GM19463 (cell line): ENCODE measurements at regions not wholly inside any gene's neighbourhood (a gene's known extent, or its start where the extent isn't known, plus 50 kb on each side); places are given as distances from the start of the nearest gene placed in this dataset.
A peak's percentile ranks its signal among the peaks of the same experiment; 100 is the strongest.
"Not testable (repeated sequence)": the region's sequence is repeated elsewhere in the genome, so short reads cannot be mapped to it uniquely, and the experiment has no call there.

ENCODE experiments used
- ATAC-seq: cut with Tn5 transposase; IDR thresholded peaks from one replicate; pipeline ENCODE4 v1.9.1; 2021; ENCODE audit warnings: mild to moderate bottlenecking, moderate library complexity; ENCODE audit not compliant: unreplicated experiment

GRCh38 chr5:145467446-145467845, 367.7 kb downstream of the PRELID2 start:
- ATAC-seq = no peak

DNA sequence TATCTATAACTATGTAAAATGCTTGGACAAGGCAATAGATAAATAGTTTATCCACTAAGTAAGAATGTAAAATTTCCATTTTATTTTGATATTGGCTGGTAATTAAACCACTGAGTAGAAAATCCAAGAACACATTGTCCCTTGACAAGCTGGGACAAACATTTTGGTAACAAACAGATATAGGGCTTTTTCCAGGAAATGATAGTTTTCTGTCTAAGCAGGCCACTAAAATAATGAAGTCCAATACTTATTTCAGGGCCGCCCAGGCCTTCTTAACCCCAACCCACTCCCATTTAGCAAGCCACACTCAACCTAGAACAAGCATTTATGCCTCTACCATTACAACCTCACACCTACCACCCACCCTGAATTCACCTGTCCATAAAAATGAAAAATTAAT, 368.6 kb downstream of the PRELID2 start:
- no peak for ATAC-seq

GRCh38 chr5:145465474-145466263, 369.5 kb downstream of the PRELID2 start:
- no peak for ATAC-seq

GRCh38 chr5:145464171-145464570, 371.0 kb downstream of the PRELID2 start:
- ATAC-seq = no peak

DNA sequence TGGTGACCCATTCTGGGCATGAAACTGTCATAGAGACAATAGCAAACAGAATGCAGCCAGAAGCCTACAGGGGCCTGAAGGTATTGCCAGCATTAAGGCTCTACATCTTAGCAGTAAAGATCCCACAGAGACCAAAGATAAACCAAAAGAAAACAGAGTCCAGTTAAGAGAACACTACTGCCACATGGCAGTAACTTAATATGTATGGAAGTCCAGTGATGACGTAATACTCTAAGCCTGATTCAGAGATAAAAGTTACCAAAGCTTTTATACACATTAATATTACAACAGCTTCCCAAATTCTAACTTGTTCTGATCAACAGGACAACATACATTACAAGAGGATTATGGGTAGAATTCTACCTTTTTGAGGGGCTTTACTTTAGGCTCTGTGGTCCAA, 371.5 kb downstream of the PRELID2 start:
- ATAC-seq = no peak

DNA sequence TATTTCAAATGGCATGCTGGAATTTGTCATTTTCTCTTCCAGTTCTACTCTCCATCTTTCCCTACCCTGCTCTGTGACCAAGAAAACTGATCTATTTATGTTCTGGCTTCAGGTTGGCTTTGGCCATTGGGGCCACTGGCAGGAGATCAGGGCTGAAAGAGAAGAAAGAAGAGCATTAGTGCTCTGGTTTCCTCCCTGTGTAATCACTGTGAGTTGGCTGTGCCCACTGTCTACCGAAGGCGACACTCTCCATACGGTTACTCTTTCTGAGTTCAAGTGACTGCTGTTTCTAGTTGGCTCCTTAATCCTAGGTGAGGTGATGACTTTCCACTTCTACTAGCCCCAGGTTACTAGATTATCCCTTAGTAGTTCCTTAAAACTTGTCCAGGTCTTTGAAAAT, 372.6 kb downstream of the PRELID2 start:
- ATAC-seq = no peak

GRCh38 chr5:145450286-145450885, 384.8 kb downstream of the PRELID2 start:
- ATAC-seq = no peak

GRCh38 chr5:145449794-145450193, 385.3 kb downstream of the PRELID2 start:
- ATAC-seq = no peak

DNA sequence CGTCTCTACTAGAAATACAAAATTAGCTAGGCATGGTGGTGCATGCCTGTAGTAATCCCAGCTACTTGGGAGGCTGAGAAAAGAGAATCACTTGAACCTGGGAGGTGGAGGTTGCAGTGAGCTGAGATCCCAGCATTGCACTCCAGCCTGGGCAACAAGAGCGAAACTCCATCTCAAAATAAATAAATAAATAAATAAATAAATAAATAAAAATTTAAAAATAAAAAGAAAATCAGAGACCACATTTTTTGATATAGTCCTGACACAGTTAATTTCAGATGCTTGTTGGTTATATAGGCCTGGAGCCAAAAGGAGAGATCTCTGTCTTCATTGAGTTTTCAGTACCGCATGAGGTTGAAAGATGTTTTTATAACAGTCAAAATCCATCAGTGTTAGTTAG, 388.3 kb downstream of the PRELID2 start:
- not testable (repeated sequence) for ATAC-seq

DNA sequence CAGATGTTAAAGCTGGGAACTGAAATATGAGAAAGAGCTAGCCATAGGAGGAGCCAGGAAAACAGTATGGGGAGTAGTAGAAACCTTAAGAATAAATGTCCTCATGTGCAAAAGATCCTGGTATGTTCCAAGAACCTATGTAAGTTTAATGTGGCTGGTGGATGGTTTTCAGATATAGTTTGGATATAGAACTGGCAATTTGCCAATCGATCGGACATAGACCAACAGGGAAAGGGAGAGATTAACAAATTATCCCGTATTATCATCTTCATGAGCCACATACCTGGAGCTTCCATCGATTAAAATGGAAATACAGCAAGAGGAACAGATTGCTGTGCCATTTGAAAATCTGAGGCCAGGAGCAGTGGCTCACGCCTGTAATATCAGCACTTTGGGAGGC, 388.7 kb downstream of the PRELID2 start:
- no peak for ATAC-seq

DNA sequence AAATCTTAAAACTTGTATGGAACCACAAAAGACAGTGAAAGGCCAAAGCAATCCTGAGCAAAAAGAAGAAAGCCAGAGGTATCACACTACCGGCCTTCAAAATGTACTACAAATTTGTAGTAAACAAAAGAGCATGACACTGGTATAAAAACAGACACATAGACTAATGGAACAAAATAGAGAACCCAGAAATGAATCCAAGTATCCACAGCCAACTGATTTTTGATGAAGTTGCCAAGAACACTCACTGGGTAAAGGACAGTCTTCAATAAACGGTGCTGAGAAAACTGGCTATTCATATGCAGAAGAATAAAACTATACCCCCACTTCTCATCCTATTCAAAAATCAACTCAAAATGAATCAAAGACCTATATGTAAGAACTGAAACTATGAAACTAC, 390.1 kb downstream of the PRELID2 start:
- no peak for ATAC-seq

GRCh38 chr5:145443964-145444363, 391.2 kb downstream of the PRELID2 start:
- ATAC-seq = no peak

DNA sequence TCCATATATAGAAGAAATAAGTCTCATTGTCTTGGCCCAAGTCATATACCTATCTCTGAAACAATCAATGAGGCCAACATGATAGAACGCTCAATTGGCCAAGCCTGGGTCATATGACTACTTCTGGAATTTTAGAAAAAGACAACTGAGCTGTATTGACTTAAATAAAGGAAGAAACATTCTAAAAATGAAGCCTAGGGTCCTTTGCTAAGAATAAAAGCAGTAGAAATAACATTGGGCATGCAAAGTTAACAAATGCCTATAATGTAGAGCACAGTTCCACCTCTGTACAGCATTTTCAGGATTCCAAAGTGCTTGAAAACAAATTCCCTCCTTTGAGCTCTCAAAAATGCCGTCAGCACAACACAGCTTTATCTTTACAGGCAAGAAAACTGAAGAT, 391.8 kb downstream of the PRELID2 start:
- no peak for ATAC-seq

DNA sequence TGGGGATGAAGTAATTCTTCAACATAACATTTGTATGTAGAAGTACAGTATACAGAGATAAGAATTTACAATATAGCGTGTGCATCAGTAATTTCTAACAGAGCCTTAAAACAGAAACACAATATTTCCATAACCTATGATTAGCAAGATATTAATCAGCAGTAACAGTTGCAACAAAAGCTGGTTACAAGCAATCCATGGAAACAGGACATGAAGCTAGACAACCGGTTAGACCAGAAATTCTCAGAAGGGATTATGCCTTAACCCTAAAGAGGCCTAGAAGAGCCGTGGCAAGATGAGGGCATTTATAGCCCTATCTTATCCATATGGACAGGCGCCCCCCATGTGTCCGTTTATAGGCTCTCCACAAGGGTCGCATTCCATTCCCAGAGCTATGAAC, 392.5 kb downstream of the PRELID2 start:
- ATAC-seq = not testable (repeated sequence)

- no peak for ATAC-seq
Measured at GRCh38 chr5:145441228-145441627, 393.9 kb downstream of the PRELID2 start.

GRCh38 chr5:145437627-145438026, 397.5 kb downstream of the PRELID2 start:
- ATAC-seq = no peak

GRCh38 chr5:145433077-145433476, 402.1 kb downstream of the PRELID2 start:
- ATAC-seq = no peak

DNA sequence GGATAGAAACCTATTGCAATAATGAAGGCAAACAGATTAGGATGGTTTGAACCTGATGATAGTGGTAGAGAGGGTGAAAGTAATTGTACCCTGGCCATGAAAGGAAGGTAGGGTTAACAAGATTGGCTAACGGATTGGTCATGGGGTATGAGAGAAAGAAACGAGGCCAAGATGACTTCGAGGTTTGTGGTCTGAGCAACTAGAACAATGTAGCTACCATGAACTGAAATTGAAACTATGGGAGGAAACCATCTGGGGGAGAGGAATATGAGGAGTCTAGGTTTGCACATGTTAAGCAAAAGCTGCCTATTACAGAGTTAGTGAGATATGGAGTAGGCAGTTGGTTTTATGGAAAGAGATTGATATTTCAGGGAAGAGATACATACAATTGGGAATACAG, 406.0 kb downstream of the PRELID2 start:
- ATAC-seq = no peak

DNA sequence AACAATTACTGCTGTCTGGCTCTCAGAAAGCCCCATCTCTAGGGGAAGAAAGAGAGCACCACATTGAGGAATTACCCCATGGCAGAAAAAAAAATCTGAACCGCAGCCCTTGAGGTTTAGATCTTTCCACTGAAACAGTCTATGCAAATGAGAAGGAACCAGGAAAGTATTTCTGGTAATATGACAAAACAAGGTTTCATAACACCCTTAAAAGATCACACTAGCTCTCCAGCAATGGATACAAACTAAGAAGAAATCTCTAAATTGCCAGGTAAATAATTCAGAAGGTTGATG, 427.1 kb downstream of the PRELID2 start:
- peak; percentile 47 for ATAC-seq

GRCh38 chr5:145407300-145408047, 427.7 kb downstream of the PRELID2 start:
- ATAC-seq = peak; percentile 49

DNA sequence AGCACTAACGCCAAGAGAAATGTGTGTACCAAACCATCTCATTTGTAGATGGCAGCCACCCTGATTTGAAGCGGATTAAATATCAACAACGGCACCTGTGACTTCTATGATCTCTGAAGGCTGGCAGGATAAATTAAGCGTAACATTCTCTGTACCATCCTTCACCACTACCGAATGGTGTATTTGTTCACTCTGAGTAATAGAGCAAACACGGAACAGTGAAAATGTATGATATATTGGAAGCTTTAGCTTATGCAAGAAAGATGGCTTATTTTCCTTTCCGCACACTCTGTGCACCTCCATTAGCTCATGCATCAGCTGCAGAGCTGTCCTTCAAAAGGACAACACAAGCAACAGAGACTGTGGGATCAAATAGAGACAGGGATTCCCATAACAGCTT, 431.1 kb downstream of the PRELID2 start:
- no peak for ATAC-seq

DNA sequence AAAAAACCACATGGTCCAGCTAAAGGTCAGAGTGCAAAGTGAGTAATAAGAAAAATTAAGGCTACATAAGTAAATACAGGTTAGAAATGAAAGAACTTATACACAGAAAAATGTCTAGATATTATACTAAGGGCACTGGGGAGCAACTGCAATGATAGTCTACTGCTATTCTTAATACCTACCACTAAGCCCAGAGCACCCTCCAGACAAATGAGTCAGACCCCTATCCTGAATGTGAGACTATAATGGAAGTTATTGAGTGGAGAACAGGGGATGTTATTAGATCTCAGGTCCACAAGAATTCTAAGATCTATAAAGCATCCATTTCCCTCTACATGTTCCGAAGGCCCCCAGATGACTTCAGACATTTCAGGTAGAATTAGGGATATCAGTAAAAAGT, 438.3 kb downstream of the PRELID2 start:
- no peak for ATAC-seq
